ENCODE measurements at regions not wholly inside any gene's neighbourhood (a gene's known extent, or its start where the extent isn't known, plus 50 kb on each side); places are given as distances from the start of the nearest gene placed in this dataset.

- H3K4me1 Mint-ChIP-seq (ENCODE audit: low read depth): no peaks in the 10 kb centered on the region
- H3K9me3 Mint-ChIP-seq (ENCODE audit: low read depth): no peaks in the 10 kb centered on the region
- no peak overlapping the region for H3K4me3 Mint-ChIP-seq (ENCODE audit: unreplicated experiment)
- no peak for DNase-seq (ENCODE audit: low spot score)
- H3K27ac Mint-ChIP-seq (ENCODE audit: unreplicated experiment): no peak overlapping the region
- TF ChIP-seq CTCF (IDR thresholded peaks at IDR 0.05): no peak
- H3K36me3 Mint-ChIP-seq (ENCODE audit: low read depth): no peaks in the 10 kb centered on the region
- H3K27me3 Mint-ChIP-seq (ENCODE audit: low read depth): peaks cover 11% of the 10 kb centered on the region
These were observed 1120.4 kb upstream of the WWC1 start for GRCh38 chr5:167171056-167171455.

DNA sequence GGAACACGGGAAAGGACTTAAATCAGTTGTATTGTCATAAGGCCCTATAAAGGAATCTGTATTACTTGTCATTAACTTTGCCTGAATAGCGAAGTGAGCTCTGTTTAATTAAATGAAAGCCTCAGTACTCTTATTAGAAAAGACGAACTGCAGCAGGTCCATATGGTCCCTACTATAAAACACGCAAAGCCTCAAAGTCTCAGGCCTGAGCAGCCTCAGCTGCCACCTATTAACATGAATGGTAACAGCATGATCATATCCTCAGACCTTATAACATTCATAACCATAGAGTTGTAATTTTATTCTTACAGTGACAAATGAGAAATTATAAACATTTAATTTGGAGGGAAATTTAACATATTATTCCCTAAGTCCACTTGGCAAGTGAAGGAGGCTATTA is 1113.7 kb upstream of the WWC1 start:
- no peak for TF ChIP-seq CTCF (IDR thresholded peaks at IDR 0.05)
- Mint-ChIP-seq H3K27me3 (ENCODE audit: low read depth) (peaks cover 21% of the 10 kb centered on the region), H3K4me1 (ENCODE audit: low read depth) (no peaks in the 10 kb centered on the region)

GRCh38 chr5:167180906-167181305 is 1110.5 kb upstream of the WWC1 start:
- H3K9me3 Mint-ChIP-seq (ENCODE audit: low read depth): no peaks in the 10 kb centered on the region
- H3K4me3 Mint-ChIP-seq (ENCODE audit: unreplicated experiment): no peak overlapping the region
- no peak overlapping the region for H3K27ac Mint-ChIP-seq (ENCODE audit: unreplicated experiment)
- peaks cover 16% of the 10 kb centered on the region for H3K27me3 Mint-ChIP-seq (ENCODE audit: low read depth)
- no peak for TF ChIP-seq CTCF (IDR thresholded peaks at IDR 0.05)
- DNase-seq (ENCODE audit: low spot score): no peak
- no peaks in the 10 kb centered on the region for H3K4me1 Mint-ChIP-seq (ENCODE audit: low read depth)
- H3K36me3 Mint-ChIP-seq (ENCODE audit: low read depth): no peaks in the 10 kb centered on the region

More for the DNA sequence above, 1113.7 kb upstream of the WWC1 start:
- Mint-ChIP-seq H3K4me3 (ENCODE audit: unreplicated experiment) (no peak overlapping the region), H3K27ac (ENCODE audit: unreplicated experiment) (no peak overlapping the region), H3K9me3 (ENCODE audit: low read depth) (no peaks in the 10 kb centered on the region), H3K36me3 (ENCODE audit: low read depth) (no peaks in the 10 kb centered on the region)
- no peak for DNase-seq (ENCODE audit: low spot score)

DNA sequence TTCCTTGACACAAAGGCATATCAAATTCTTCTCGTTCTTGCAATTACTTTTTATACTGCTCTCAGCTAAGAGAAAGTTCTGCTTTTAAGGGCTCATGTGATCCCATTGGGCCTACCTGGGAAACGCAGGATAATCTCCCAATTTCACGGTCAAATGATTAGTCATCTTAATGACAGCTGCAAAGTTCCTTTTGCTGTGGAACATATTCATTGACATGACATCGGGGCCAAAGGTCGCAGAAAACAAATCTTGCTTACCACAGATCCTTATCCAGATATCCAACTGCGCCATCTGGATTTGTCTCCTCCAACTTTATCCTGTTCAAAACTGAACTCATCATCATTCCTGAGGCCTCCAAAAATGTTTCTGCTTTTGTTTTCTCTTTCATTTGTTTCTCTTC is 1085.6 kb upstream of the WWC1 start:
- Mint-ChIP-seq H3K36me3 (ENCODE audit: low read depth) (peaks cover 2% of the 10 kb centered on the region), H3K27me3 (ENCODE audit: low read depth) (peaks cover 2% of the 10 kb centered on the region), H3K4me1 (ENCODE audit: low read depth) (peaks cover 40% of the 10 kb centered on the region), H3K27ac (ENCODE audit: unreplicated experiment) (no peak overlapping the region), H3K4me3 (ENCODE audit: unreplicated experiment) (no peak overlapping the region), H3K9me3 (ENCODE audit: low read depth) (peaks cover 10% of the 10 kb centered on the region)
- TF ChIP-seq CTCF (IDR thresholded peaks at IDR 0.05): no peak
- no peak for DNase-seq (ENCODE audit: low spot score)

GRCh38 chr5:167207081-167207480 is 1084.4 kb upstream of the WWC1 start:
- DNase-seq (ENCODE audit: low spot score): no peak
- no peak for TF ChIP-seq CTCF (IDR thresholded peaks at IDR 0.05)
- Mint-ChIP-seq H3K4me3 (ENCODE audit: unreplicated experiment) (no peak overlapping the region), H3K36me3 (ENCODE audit: low read depth) (peaks cover 2% of the 10 kb centered on the region), H3K9me3 (ENCODE audit: low read depth) (peaks cover 10% of the 10 kb centered on the region), H3K27ac (ENCODE audit: unreplicated experiment) (peak overlapping the region; percentile 75), H3K27me3 (ENCODE audit: low read depth) (peaks cover 1% of the 10 kb centered on the region), H3K4me1 (ENCODE audit: low read depth) (peaks cover 40% of the 10 kb centered on the region)
